ENCODE measurements at regions not wholly inside any gene's neighbourhood (a gene's known extent, or its start where the extent isn't known, plus 50 kb on each side); places are given as distances from the start of the nearest gene placed in this dataset.
A peak's percentile ranks its signal among the peaks of the same experiment; 100 is the strongest.

- 95% methylated on average over 5 of the region's 6 CpGs for WGBS (ENCODE audit: insufficient coverage)
- peaks cover 0 to 2% (median 0%) of the 10 kb centered on the region in 5 experiments for H3K27me3 ChIP-seq (replicated peaks in 2 of 5; ENCODE audit: control insufficient read depth in 4 of 5, insufficient read depth in 5 of 5, low read length in 4 of 5)
- peaks cover 0 to under 1% (median 0%) of the 10 kb centered on the region in 5 experiments for H3K9me3 ChIP-seq (ENCODE audit: control extremely low read depth in 1 of 5, control insufficient read depth in 4 of 5, insufficient read depth in 2 of 5, low read depth in 1 of 5, low read length in 4 of 5)
- no peak overlapping the region for H3K27ac ChIP-seq (ENCODE audit: insufficient read depth in 1 of 2, low read depth in 1 of 2, low read length in 2 of 2, poor library complexity in 1 of 2, severe bottlenecking in 2 of 2)
- ChIA-PET CTCF (no interaction called here), POLR2A (no interaction called here)
- H3K36me3 ChIP-seq (ENCODE audit: control insufficient read depth in 4 of 4, insufficient read depth in 4 of 4, low read length in 3 of 4): no peaks in the 10 kb centered on the region
- DNase-seq: no peak
- H3K4me1 ChIP-seq (ENCODE audit: control extremely low read depth in 1 of 4, control insufficient read depth in 4 of 4, insufficient read depth in 4 of 4, low read length in 3 of 4): no peaks in the 10 kb centered on the region
- H3K4me3 ChIP-seq (ENCODE audit: control insufficient read depth in 1 of 7, extremely low read depth in 1 of 7, insufficient read depth in 4 of 7, low read depth in 2 of 7, low read length in 6 of 7): no peak overlapping the region
Observed at GRCh38 chr10:23723796-23724195, 284.9 kb downstream of the OTUD1 start.

GRCh38 chr10:23725548-23725947 is 286.7 kb downstream of the OTUD1 start:
- H3K36me3 ChIP-seq (ENCODE audit: control insufficient read depth in 4 of 4, insufficient read depth in 4 of 4, low read length in 3 of 4): no peaks in the 10 kb centered on the region
- H3K27ac ChIP-seq (ENCODE audit: insufficient read depth in 1 of 2, low read depth in 1 of 2, low read length in 2 of 2, poor library complexity in 1 of 2, severe bottlenecking in 2 of 2): no peak overlapping the region
- ChIA-PET POLR2A (no interaction called here), CTCF (no interaction called here)
- WGBS (ENCODE audit: insufficient coverage): no CpG with 5 or more reads among the region's 1 CpG
- H3K4me3 ChIP-seq (ENCODE audit: control insufficient read depth in 1 of 7, extremely low read depth in 1 of 7, insufficient read depth in 4 of 7, low read depth in 2 of 7, low read length in 6 of 7): no peak overlapping the region
- DNase-seq: no peak
- H3K9me3 ChIP-seq (ENCODE audit: control extremely low read depth in 1 of 5, control insufficient read depth in 4 of 5, insufficient read depth in 2 of 5, low read depth in 1 of 5, low read length in 4 of 5): peaks cover 0 to 1% (median 0%) of the 10 kb centered on the region in 5 experiments
- H3K27me3 ChIP-seq (replicated peaks in 2 of 5; ENCODE audit: control insufficient read depth in 4 of 5, insufficient read depth in 5 of 5, low read length in 4 of 5): peaks cover 0 to 2% (median 0%) of the 10 kb centered on the region in 5 experiments
- no peaks in the 10 kb centered on the region for H3K4me1 ChIP-seq (ENCODE audit: control extremely low read depth in 1 of 4, control insufficient read depth in 4 of 4, insufficient read depth in 4 of 4, low read length in 3 of 4)

DNA sequence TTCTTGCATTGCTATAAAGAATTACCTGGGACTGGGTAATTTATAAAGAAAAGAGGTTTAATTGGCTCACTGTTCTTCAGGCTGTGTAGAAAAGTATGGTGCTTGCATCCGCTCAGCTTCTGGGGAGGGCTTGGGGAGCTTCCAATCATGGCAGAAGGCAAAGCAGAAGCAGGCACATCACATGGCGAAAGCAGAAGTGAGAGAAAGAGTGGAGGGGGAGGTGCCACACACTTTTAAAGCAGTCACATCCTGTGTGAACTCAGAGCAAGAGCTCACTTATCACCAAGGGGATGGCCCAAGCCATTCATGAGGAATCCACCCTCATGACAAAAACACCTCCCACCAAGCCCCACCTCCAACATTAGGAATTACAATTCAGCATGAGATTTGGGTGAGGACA is 303.5 kb downstream of the OTUD1 start:
- POLR2A ChIA-PET: no interaction called here
- Histone ChIP-seq H3K27me3 (replicated peaks in 2 of 5; ENCODE audit: control insufficient read depth in 4 of 5, insufficient read depth in 5 of 5, low read length in 4 of 5) (peaks cover 0 to 2% (median 0%) of the 10 kb centered on the region in 5 experiments), H3K4me3 (ENCODE audit: control insufficient read depth in 1 of 7, extremely low read depth in 1 of 7, insufficient read depth in 4 of 7, low read depth in 2 of 7, low read length in 6 of 7) (no peak overlapping the region), H3K9me3 (ENCODE audit: control extremely low read depth in 1 of 5, control insufficient read depth in 4 of 5, insufficient read depth in 2 of 5, low read depth in 1 of 5, low read length in 4 of 5) (no peaks in the 10 kb centered on the region), H3K36me3 (ENCODE audit: control insufficient read depth in 4 of 4, insufficient read depth in 4 of 4, low read length in 3 of 4) (no peaks in the 10 kb centered on the region), H3K4me1 (ENCODE audit: control extremely low read depth in 1 of 4, control insufficient read depth in 4 of 4, insufficient read depth in 4 of 4, low read length in 3 of 4) (peaks cover 0 to 7% (median 0%) of the 10 kb centered on the region in 4 experiments), H3K27ac (ENCODE audit: insufficient read depth in 1 of 2, low read depth in 1 of 2, low read length in 2 of 2, poor library complexity in 1 of 2, severe bottlenecking in 2 of 2) (no peak overlapping the region)
- CTCF ChIA-PET: interaction anchor here (1.0 kb wide), 1 partner anchor 37 kb away, joined by 3 read pairs; no protein-coding TSS in a partner anchor
- 88% methylated on average over 2 of the region's 2 CpGs for WGBS (ENCODE audit: insufficient coverage)
- DNase-seq: peak in 2 of 3 donors; percentile 50 to 63

- Histone ChIP-seq H3K9me3 (ENCODE audit: control extremely low read depth in 1 of 5, control insufficient read depth in 4 of 5, insufficient read depth in 2 of 5, low read depth in 1 of 5, low read length in 4 of 5) (no peaks in the 10 kb centered on the region), H3K4me1 (ENCODE audit: control extremely low read depth in 1 of 4, control insufficient read depth in 4 of 4, insufficient read depth in 4 of 4, low read length in 3 of 4) (peaks cover 0 to 7% (median 0%) of the 10 kb centered on the region in 4 experiments), H3K27ac (ENCODE audit: insufficient read depth in 1 of 2, low read depth in 1 of 2, low read length in 2 of 2, poor library complexity in 1 of 2, severe bottlenecking in 2 of 2) (no peak overlapping the region), H3K36me3 (ENCODE audit: control insufficient read depth in 4 of 4, insufficient read depth in 4 of 4, low read length in 3 of 4) (no peaks in the 10 kb centered on the region), H3K27me3 (replicated peaks in 2 of 5; ENCODE audit: control insufficient read depth in 4 of 5, insufficient read depth in 5 of 5, low read length in 4 of 5) (peaks cover 0 to 2% (median 0%) of the 10 kb centered on the region in 5 experiments), H3K4me3 (ENCODE audit: control insufficient read depth in 1 of 7, extremely low read depth in 1 of 7, insufficient read depth in 4 of 7, low read depth in 2 of 7, low read length in 6 of 7) (no peak overlapping the region)
- no peak for DNase-seq
- CTCF ChIA-PET: interaction anchor here (1.0 kb wide), 1 partner anchor 36 kb away, joined by 3 read pairs; no protein-coding TSS in a partner anchor
- POLR2A ChIA-PET: no interaction called here
- 100% methylated on average over 1 of the region's 1 CpG for WGBS (ENCODE audit: insufficient coverage)
Observed at GRCh38 chr10:23742807-23743206, 303.9 kb downstream of the OTUD1 start.

- ChIA-PET POLR2A (no interaction called here), CTCF (no interaction called here)
- DNase-seq: no peak
- Histone ChIP-seq H3K4me3 (ENCODE audit: control insufficient read depth in 1 of 7, extremely low read depth in 1 of 7, insufficient read depth in 4 of 7, low read depth in 2 of 7, low read length in 6 of 7) (no peak overlapping the region), H3K27me3 (replicated peaks in 2 of 5; ENCODE audit: control insufficient read depth in 4 of 5, insufficient read depth in 5 of 5, low read length in 4 of 5) (peaks cover 0 to 8% (median 0%) of the 10 kb centered on the region in 5 experiments), H3K9me3 (ENCODE audit: control extremely low read depth in 1 of 5, control insufficient read depth in 4 of 5, insufficient read depth in 2 of 5, low read depth in 1 of 5, low read length in 4 of 5) (no peaks in the 10 kb centered on the region), H3K4me1 (ENCODE audit: control extremely low read depth in 1 of 4, control insufficient read depth in 4 of 4, insufficient read depth in 4 of 4, low read length in 3 of 4) (no peaks in the 10 kb centered on the region), H3K36me3 (ENCODE audit: control insufficient read depth in 4 of 4, insufficient read depth in 4 of 4, low read length in 3 of 4) (no peaks in the 10 kb centered on the region), H3K27ac (ENCODE audit: insufficient read depth in 1 of 2, low read depth in 1 of 2, low read length in 2 of 2, poor library complexity in 1 of 2, severe bottlenecking in 2 of 2) (no peak overlapping the region)
- 100% methylated on average over 1 of the region's 2 CpGs for whole genome bisulfite sequencing (ENCODE audit: insufficient coverage)
Observed at GRCh38 chr10:23754179-23754578, 315.3 kb downstream of the OTUD1 start.

- H3K27me3 ChIP-seq (replicated peaks in 2 of 5; ENCODE audit: control insufficient read depth in 4 of 5, insufficient read depth in 5 of 5, low read length in 4 of 5): peaks cover 0 to 8% (median 0%) of the 10 kb centered on the region in 5 experiments
- peaks cover 0 to 1% (median 0%) of the 10 kb centered on the region in 5 experiments for H3K9me3 ChIP-seq (ENCODE audit: control extremely low read depth in 1 of 5, control insufficient read depth in 4 of 5, insufficient read depth in 2 of 5, low read depth in 1 of 5, low read length in 4 of 5)
- no peaks in the 10 kb centered on the region for H3K4me1 ChIP-seq (ENCODE audit: control extremely low read depth in 1 of 4, control insufficient read depth in 4 of 4, insufficient read depth in 4 of 4, low read length in 3 of 4)
- H3K27ac ChIP-seq (ENCODE audit: insufficient read depth in 1 of 2, low read depth in 1 of 2, low read length in 2 of 2, poor library complexity in 1 of 2, severe bottlenecking in 2 of 2): no peak overlapping the region
- CTCF ChIA-PET: no interaction called here
- WGBS (ENCODE audit: insufficient coverage): 96% methylated on average over 5 of the region's 5 CpGs
- POLR2A ChIA-PET: no interaction called here
- H3K36me3 ChIP-seq (ENCODE audit: control insufficient read depth in 4 of 4, insufficient read depth in 4 of 4, low read length in 3 of 4): no peaks in the 10 kb centered on the region
- H3K4me3 ChIP-seq (ENCODE audit: control insufficient read depth in 1 of 7, extremely low read depth in 1 of 7, insufficient read depth in 4 of 7, low read depth in 2 of 7, low read length in 6 of 7): no peak overlapping the region
- DNase-seq: no peak
Observed at GRCh38 chr10:23754941-23755340, 316.1 kb downstream of the OTUD1 start.

DNA sequence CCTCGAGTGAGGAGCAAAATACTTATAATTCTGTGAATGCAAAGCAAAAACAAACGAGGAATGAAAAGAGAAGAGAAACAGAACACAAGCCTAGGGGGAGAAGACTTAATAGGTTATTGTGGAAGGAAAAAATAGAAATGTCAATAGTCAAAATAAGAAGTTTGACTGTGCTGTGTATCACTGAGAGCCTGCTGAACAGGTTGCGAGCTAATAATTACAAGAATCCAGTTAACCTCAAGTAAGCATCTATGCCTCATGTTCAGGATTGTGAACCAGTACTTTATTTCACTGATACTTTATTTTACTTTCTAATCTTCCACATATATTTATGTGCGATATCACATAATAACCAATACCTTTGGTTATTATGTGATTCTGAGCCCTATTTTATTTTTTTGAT is 316.7 kb downstream of the OTUD1 start:
- H3K4me3 ChIP-seq (ENCODE audit: control insufficient read depth in 1 of 7, extremely low read depth in 1 of 7, insufficient read depth in 4 of 7, low read depth in 2 of 7, low read length in 6 of 7): no peak overlapping the region
- WGBS (ENCODE audit: insufficient coverage): 92% methylated on average over 2 of the region's 4 CpGs
- H3K4me1 ChIP-seq (ENCODE audit: control extremely low read depth in 1 of 4, control insufficient read depth in 4 of 4, insufficient read depth in 4 of 4, low read length in 3 of 4): no peaks in the 10 kb centered on the region
- H3K9me3 ChIP-seq (ENCODE audit: control extremely low read depth in 1 of 5, control insufficient read depth in 4 of 5, insufficient read depth in 2 of 5, low read depth in 1 of 5, low read length in 4 of 5): peaks cover 0 to 1% (median 0%) of the 10 kb centered on the region in 5 experiments
- no peak overlapping the region for H3K27ac ChIP-seq (ENCODE audit: insufficient read depth in 1 of 2, low read depth in 1 of 2, low read length in 2 of 2, poor library complexity in 1 of 2, severe bottlenecking in 2 of 2)
- POLR2A ChIA-PET: no interaction called here
- DNase-seq: no peak
- no peaks in the 10 kb centered on the region for H3K36me3 ChIP-seq (ENCODE audit: control insufficient read depth in 4 of 4, insufficient read depth in 4 of 4, low read length in 3 of 4)
- H3K27me3 ChIP-seq (replicated peaks in 2 of 5; ENCODE audit: control insufficient read depth in 4 of 5, insufficient read depth in 5 of 5, low read length in 4 of 5): peaks cover 0 to 8% (median 0%) of the 10 kb centered on the region in 5 experiments
- CTCF ChIA-PET: no interaction called here
